Mesenchymal stem cell (in vitro differentiated cells and primary cell): ENCODE measurements at regions not wholly inside any gene's neighbourhood (a gene's known extent, or its start where the extent isn't known, plus 50 kb on each side); places are given as distances from the start of the nearest gene placed in this dataset.

Experiments
- DNase-seq: peaks from one replicate; pipeline ENCODE4 v3.0.0-alpha.2; 2013
- H2AFZ ChIP-seq: one replicate; pipeline ENCODE4 v1.6.1; 2013; ENCODE audit warnings: low read depth, mild to moderate bottlenecking, control low read depth, inconsistent platforms, low read length, moderate library complexity
- H2AK5ac ChIP-seq: 2 replicates; pipeline ENCODE4 v1.6.1; 2013; ENCODE audit warnings: low read length, moderate library complexity, mild to moderate bottlenecking, inconsistent platforms; ENCODE audit not compliant: severe bottlenecking
- H2BK120ac ChIP-seq: one replicate; pipeline ENCODE4 v1.6.1; 2013; ENCODE audit warnings: low read depth, mild to moderate bottlenecking, inconsistent platforms, low read length, moderate library complexity
- H2BK12ac ChIP-seq, 2 experiments: one replicate each; pipeline ENCODE4 v1.6.1; 2013; ENCODE audit warnings: inconsistent platforms in 2 of 2, low read length in 2 of 2, mild to moderate bottlenecking in 2 of 2, moderate library complexity in 2 of 2, control low read depth in 1 of 2
- H2BK15ac ChIP-seq: one replicate; pipeline ENCODE4 v1.6.1; 2013; ENCODE audit warnings: mild to moderate bottlenecking, low read depth, inconsistent platforms; ENCODE audit not compliant: poor library complexity, severe bottlenecking
- H2BK5ac ChIP-seq: 2 replicates; pipeline ENCODE4 v1.6.1; 2013; ENCODE audit warnings: low read depth, mild to moderate bottlenecking, low read length, control low read depth, inconsistent platforms; ENCODE audit not compliant: poor library complexity, severe bottlenecking
- H3K14ac ChIP-seq, 2 experiments: one replicate each; pipeline ENCODE4 v1.6.1; 2013; ENCODE audit warnings: inconsistent platforms in 2 of 2, low read length in 2 of 2, control low read depth in 1 of 2, mild to moderate bottlenecking in 1 of 2, moderate library complexity in 1 of 2
- H3K18ac ChIP-seq, 2 experiments: one replicate each; pipeline ENCODE4 v1.6.1; 2013; ENCODE audit warnings: inconsistent platforms in 2 of 2, low read length in 2 of 2, control low read depth in 1 of 2, low read depth in 1 of 2, mild to moderate bottlenecking in 1 of 2
- H3K23ac ChIP-seq, 2 experiments: one replicate each; pipeline ENCODE4 v1.6.1; 2013; ENCODE audit warnings: inconsistent platforms in 2 of 2, low read length in 2 of 2, mild to moderate bottlenecking in 2 of 2, moderate library complexity in 2 of 2, control low read depth in 1 of 2
- H3K27ac ChIP-seq: 2 replicates; pipeline ENCODE4 v1.5.1; 2013; ENCODE audit warnings: mild to moderate bottlenecking, moderate library complexity, low read length, control low read depth, inconsistent platforms; ENCODE audit not compliant: poor library complexity, severe bottlenecking
- H3K27me3 ChIP-seq, 2 experiments: 2 replicates each; pipeline versions ENCODE4 v1.6.1 to v1.7.0; 2013; ENCODE audit warnings: low read length in 2 of 2, mild to moderate bottlenecking in 2 of 2, moderate library complexity in 2 of 2, control low read depth in 1 of 2, inconsistent platforms in 1 of 2; ENCODE audit not compliant: control insufficient read depth in 1 of 2, insufficient read depth in 1 of 2
- H3K36me3 ChIP-seq, 2 experiments: 2 replicates each; pipeline versions ENCODE4 v1.6.1 to v1.7.0; 2013; ENCODE audit warnings: low read length in 2 of 2, control low read depth in 1 of 2, inconsistent platforms in 1 of 2, low read depth in 1 of 2, mild to moderate bottlenecking in 1 of 2; ENCODE audit not compliant: insufficient read depth in 2 of 2, control insufficient read depth in 1 of 2
- H3K4ac ChIP-seq, 2 experiments: one replicate each; pipeline ENCODE4 v1.6.1; 2013; ENCODE audit warnings: inconsistent platforms in 2 of 2, low read length in 2 of 2, mild to moderate bottlenecking in 2 of 2, moderate library complexity in 2 of 2, control low read depth in 1 of 2, low read depth in 1 of 2
- H3K4me1 ChIP-seq: 2 replicates; pipeline ENCODE4 v1.6.1; 2013; ENCODE audit warnings: low read depth, low read length, control low read depth; ENCODE audit not compliant: control insufficient read depth, insufficient read depth
- H3K4me2 ChIP-seq: 2 replicates; pipeline ENCODE4 v1.6.1; 2013; ENCODE audit warnings: low read length, mild to moderate bottlenecking, inconsistent platforms; ENCODE audit not compliant: poor library complexity, severe bottlenecking
- H3K4me3 ChIP-seq, 2 experiments: 2 replicates each; pipeline versions ENCODE4 v1.5.1 to v1.7.0; 2013; ENCODE audit warnings: low read length in 2 of 2, mild to moderate bottlenecking in 2 of 2, control low read depth in 1 of 2, low read depth in 1 of 2; ENCODE audit not compliant: insufficient read depth in 1 of 2
- H3K79me1 ChIP-seq: replicated peaks from 2 replicates; pipeline ENCODE4 v1.6.1; 2013; ENCODE audit warnings: mild to moderate bottlenecking, control low read depth, low read length, inconsistent platforms; ENCODE audit not compliant: poor library complexity, severe bottlenecking
- H3K9ac ChIP-seq: 2 replicates; pipeline ENCODE4 v1.7.0; 2013; ENCODE audit warnings: mild to moderate bottlenecking, low read length, moderate library complexity
- H3K9me3 ChIP-seq: 2 replicates; pipeline ENCODE4 v1.7.0; 2013; ENCODE audit warnings: mild to moderate bottlenecking, low read length; ENCODE audit not compliant: control insufficient read depth
- H4K8ac ChIP-seq: one replicate; pipeline ENCODE4 v1.6.1; 2013; ENCODE audit warnings: inconsistent platforms, mild to moderate bottlenecking, low read length, moderate library complexity
- H4K91ac ChIP-seq: one replicate; pipeline ENCODE4 v1.6.1; 2013; ENCODE audit warnings: mild to moderate bottlenecking, low read length, inconsistent platforms
- WGBS: methylation state at CpG from one replicate; pipeline ENCODE4 v1.1.7; 2013; ENCODE audit warnings: mixed read lengths; 5-methylcytosine and 5-hydroxymethylcytosine counted together

DNA sequence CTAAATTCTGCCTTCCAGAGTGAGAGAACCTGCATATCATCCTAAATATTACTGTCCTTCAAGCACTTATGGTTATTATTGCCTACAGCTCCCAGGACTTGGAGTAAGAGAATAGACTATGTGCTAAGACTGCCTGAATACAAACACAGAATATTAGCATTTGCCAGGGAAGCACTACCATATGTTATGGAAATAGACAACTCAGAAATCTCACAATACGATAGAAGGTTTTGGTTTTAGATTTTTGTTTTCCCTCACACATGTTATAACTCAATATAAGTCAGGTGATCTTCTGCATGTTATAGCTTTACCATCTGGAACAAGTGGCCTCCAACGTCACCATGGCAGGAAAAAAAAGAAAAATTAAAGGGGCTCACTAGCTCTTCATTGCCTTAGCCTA is 413.9 kb downstream of the LRRIQ3 start:
- H3K23ac ChIP-seq, result no peak overlapping the region
- H3K79me1 ChIP-seq, result no peaks in the 10 kb centered on the region
- no peaks in the 10 kb centered on the region for H3K4me1 ChIP-seq
- H3K18ac ChIP-seq, result no peak overlapping the region
- no peak overlapping the region for H3K4ac ChIP-seq
- H3K14ac ChIP-seq, result no peak overlapping the region
- no peak overlapping the region for H3K4me2 ChIP-seq
- H3K4me3 ChIP-seq, result no peak overlapping the region
- WGBS, result 29% methylated on average over 1 of the region's 2 CpGs
- no peak overlapping the region for H3K27ac ChIP-seq
- no peaks in the 10 kb centered on the region for H3K27me3 ChIP-seq
- H2AFZ ChIP-seq, result no peak overlapping the region
- H2BK15ac ChIP-seq, result no peak overlapping the region
- H2BK120ac ChIP-seq, result no peak overlapping the region
- H3K9me3 ChIP-seq, result no peaks in the 10 kb centered on the region
- H4K8ac ChIP-seq, result no peak overlapping the region
- H2BK5ac ChIP-seq, result no peak overlapping the region
- H2AK5ac ChIP-seq, result no peak overlapping the region
- H3K36me3 ChIP-seq, result no peaks in the 10 kb centered on the region
- no peak overlapping the region for H2BK12ac ChIP-seq
- H4K91ac ChIP-seq, result no peak overlapping the region
- no peak overlapping the region for H3K9ac ChIP-seq
- no peak for DNase-seq

DNA sequence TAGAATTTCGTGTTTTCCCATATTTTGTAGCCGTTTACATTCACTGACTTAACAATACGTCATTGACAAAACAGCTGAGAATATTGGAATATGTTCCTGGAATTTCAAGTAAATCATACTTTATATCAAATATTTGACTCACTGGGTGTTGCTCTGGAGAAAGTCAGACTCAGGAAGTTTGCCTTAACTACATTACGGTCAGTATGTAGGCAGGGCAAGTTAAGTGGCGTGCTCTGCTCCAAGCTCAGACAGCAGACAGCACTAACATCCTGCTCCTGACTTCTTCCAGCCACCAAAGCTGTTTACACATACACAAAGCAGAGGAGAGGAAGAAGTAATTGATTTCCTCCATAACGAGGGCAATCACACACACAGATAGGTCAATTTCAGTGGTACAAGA is 414.6 kb downstream of the LRRIQ3 start:
- Histone ChIP-seq H2AFZ (no peak overlapping the region), H3K4ac (no peak overlapping the region), H3K14ac (no peak overlapping the region), H2BK12ac (no peak overlapping the region), H3K23ac (no peak overlapping the region), H2BK120ac (no peak overlapping the region), H4K91ac (no peak overlapping the region), H3K4me3 (no peak overlapping the region), H3K18ac (no peak overlapping the region), H3K9me3 (no peaks in the 10 kb centered on the region), H2BK5ac (no peak overlapping the region), H3K9ac (no peak overlapping the region), H4K8ac (no peak overlapping the region), H3K27me3 (no peaks in the 10 kb centered on the region), H3K36me3 (no peaks in the 10 kb centered on the region), H2AK5ac (no peak overlapping the region), H2BK15ac (no peak overlapping the region), H3K79me1 (no peaks in the 10 kb centered on the region), H3K27ac (no peak overlapping the region), H3K4me2 (no peak overlapping the region), H3K4me1 (no peaks in the 10 kb centered on the region)
- 4% methylated on average over 1 of the region's 6 CpGs for WGBS
- no peak for DNase-seq

DNA sequence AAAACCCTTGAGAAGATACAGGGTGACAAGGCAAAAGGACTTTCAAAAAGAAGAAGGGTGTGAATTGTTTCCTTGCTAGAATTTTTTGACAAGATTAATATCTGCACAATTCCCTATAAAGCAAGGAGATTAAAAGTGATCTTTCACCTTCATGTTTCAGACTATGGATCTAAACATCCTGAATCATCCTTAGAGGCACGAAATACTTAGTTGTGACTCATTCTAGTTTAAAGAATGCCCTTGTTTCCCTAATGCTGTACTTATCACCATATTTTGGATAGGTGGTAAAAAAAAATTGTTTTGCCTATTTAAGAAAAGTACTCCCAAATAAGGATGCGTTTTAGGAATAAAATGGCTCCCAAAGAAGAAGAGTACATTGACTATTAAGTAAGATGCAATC is 415.1 kb downstream of the LRRIQ3 start:
- Histone ChIP-seq H2AK5ac (no peak overlapping the region), H3K4me1 (no peaks in the 10 kb centered on the region), H3K9me3 (no peaks in the 10 kb centered on the region), H3K14ac (no peak overlapping the region), H3K9ac (no peak overlapping the region), H4K8ac (no peak overlapping the region), H2BK12ac (no peak overlapping the region), H2BK15ac (no peak overlapping the region), H3K23ac (no peak overlapping the region), H3K4me2 (no peak overlapping the region), H3K79me1 (no peaks in the 10 kb centered on the region), H3K18ac (no peak overlapping the region), H3K36me3 (no peaks in the 10 kb centered on the region), H3K27ac (no peak overlapping the region), H2BK120ac (no peak overlapping the region), H3K4me3 (no peak overlapping the region), H2AFZ (no peak overlapping the region), H2BK5ac (no peak overlapping the region), H3K27me3 (no peaks in the 10 kb centered on the region), H3K4ac (no peak overlapping the region), H4K91ac (no peak overlapping the region)
- 83% methylated on average over 1 of the region's 2 CpGs for WGBS
- no peak for DNase-seq

DNA sequence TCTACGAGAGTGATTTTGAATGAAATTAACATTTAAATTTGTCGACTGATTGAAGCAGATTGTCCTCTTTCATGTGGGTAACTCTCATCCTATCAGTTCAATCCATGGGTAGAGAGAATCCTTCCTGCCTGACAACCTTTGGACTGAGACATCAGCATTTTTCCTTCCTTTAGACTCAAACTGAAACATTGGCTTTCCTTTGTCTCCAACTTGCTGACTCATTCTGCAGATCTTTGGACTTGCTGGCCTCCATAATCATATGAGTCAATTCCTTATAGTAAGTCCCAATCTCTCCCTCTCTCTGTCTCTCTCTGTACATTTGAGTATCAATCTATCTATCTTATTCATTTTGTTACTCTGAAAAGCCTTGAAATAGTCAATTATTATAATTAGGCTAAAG is 416.7 kb downstream of the LRRIQ3 start:
- Histone ChIP-seq H3K4me3 (no peak overlapping the region), H2BK15ac (no peak overlapping the region), H3K36me3 (no peaks in the 10 kb centered on the region), H4K91ac (no peak overlapping the region), H3K9ac (no peak overlapping the region), H2AK5ac (no peak overlapping the region), H2AFZ (no peak overlapping the region), H3K23ac (no peak overlapping the region), H3K4ac (no peak overlapping the region), H3K27me3 (no peaks in the 10 kb centered on the region), H3K9me3 (no peaks in the 10 kb centered on the region), H2BK120ac (no peak overlapping the region), H3K27ac (no peak overlapping the region), H3K79me1 (no peaks in the 10 kb centered on the region), H4K8ac (no peak overlapping the region), H3K18ac (no peak overlapping the region), H3K4me1 (no peaks in the 10 kb centered on the region), H2BK5ac (no peak overlapping the region), H2BK12ac (no peak overlapping the region), H3K4me2 (no peak overlapping the region), H3K14ac (no peak overlapping the region)
- 79% methylated on average over 2 of the region's 2 CpGs for WGBS
- DNase-seq, result no peak
